ENCODE measurements at regions not wholly inside any gene's neighbourhood (a gene's known extent, or its start where the extent isn't known, plus 50 kb on each side); places are given as distances from the start of the nearest gene placed in this dataset.
A peak's percentile ranks its signal among the peaks of the same experiment; 100 is the strongest.

- no peak for DNase-seq
These were observed 449.9 kb downstream of the CD109 start for GRCh38 chr6:74145931-74146330.

- DNase-seq: no peak
These were observed 441.9 kb downstream of the CD109 start for GRCh38 chr6:74137911-74138310.

- DNase-seq: no peak
These were observed 438.3 kb downstream of the CD109 start for GRCh38 chr6:74134327-74134726.

GRCh38 chr6:74133073-74133472 lies 437.1 kb downstream of the CD109 start:
- DNase-seq: no peak

GRCh38 chr6:74130641-74131040 lies 434.6 kb downstream of the CD109 start:
- DNase-seq: no peak

- no peak for DNase-seq
These were observed 432.5 kb downstream of the CD109 start for GRCh38 chr6:74128536-74128935.

GRCh38 chr6:74117113-74117512 lies 421.1 kb downstream of the CD109 start:
- no peak for DNase-seq

- DNase-seq: no peak
These were observed 419.7 kb downstream of the CD109 start for GRCh38 chr6:74115674-74116073.

GRCh38 chr6:74114428-74114827 lies 418.4 kb downstream of the CD109 start:
- DNase-seq: no peak

GRCh38 chr6:74113901-74114300 lies 417.9 kb downstream of the CD109 start:
- DNase-seq: no peak

GRCh38 chr6:74103417-74103816 lies 407.4 kb downstream of the CD109 start:
- no peak for DNase-seq

GRCh38 chr6:74100719-74101287 lies 404.8 kb downstream of the CD109 start:
- DNase-seq: no peak

- DNase-seq: no peak
These were observed 400.3 kb downstream of the CD109 start for GRCh38 chr6:74096329-74096728.

GRCh38 chr6:74093361-74093760 lies 397.4 kb downstream of the CD109 start:
- DNase-seq: no peak

GRCh38 chr6:74091794-74092157 lies 395.8 kb downstream of the CD109 start:
- DNase-seq: no peak

- DNase-seq: peak; percentile 37
These were observed 395.3 kb downstream of the CD109 start for GRCh38 chr6:74091136-74091793.

- DNase-seq: no peak
These were observed 391.9 kb downstream of the CD109 start for GRCh38 chr6:74087899-74088298.

- no peak for DNase-seq
These were observed 379.9 kb downstream of the CD109 start for GRCh38 chr6:74075896-74076295.

GRCh38 chr6:74075323-74075722 lies 379.3 kb downstream of the CD109 start:
- DNase-seq: no peak

- DNase-seq: no peak
These were observed 378.6 kb downstream of the CD109 start for GRCh38 chr6:74074645-74075044.

GRCh38 chr6:74073999-74074398 lies 378.0 kb downstream of the CD109 start:
- no peak for DNase-seq

GRCh38 chr6:74073429-74073828 lies 377.4 kb downstream of the CD109 start:
- no peak for DNase-seq

GRCh38 chr6:74071214-74071613 lies 375.2 kb downstream of the CD109 start:
- DNase-seq: no peak

GRCh38 chr6:74070711-74071110 lies 374.7 kb downstream of the CD109 start:
- DNase-seq: no peak

GRCh38 chr6:74070091-74070490 lies 374.1 kb downstream of the CD109 start:
- no peak for DNase-seq
